ENCODE measurements at regions not wholly inside any gene's neighbourhood (a gene's known extent, or its start where the extent isn't known, plus 50 kb on each side); places are given as distances from the start of the nearest gene placed in this dataset.

- Histone ChIP-seq H3K4me3 (ENCODE audit: low read length, poor library complexity, severe bottlenecking) (no peak overlapping the region), H3K9me3 (ENCODE audit: insufficient read depth, low read depth, low read length) (no peaks in the 10 kb centered on the region)
Measured at GRCh38 chr5:39772307-39772706, 347.5 kb upstream of the DAB2 start.

GRCh38 chr5:39767916-39768315 is 343.1 kb upstream of the DAB2 start:
- Histone ChIP-seq H3K36me3 (ENCODE audit: insufficient read depth, low read length) (no peaks in the 10 kb centered on the region), H3K79me2 (ENCODE audit: insufficient read depth, low read length) (no peaks in the 10 kb centered on the region), H3K4me1 (ENCODE audit: insufficient read depth, low read length, poor library complexity, severe bottlenecking) (no peaks in the 10 kb centered on the region), H2AFZ (ENCODE audit: low read length) (no peak overlapping the region), H4K20me1 (ENCODE audit: insufficient read depth, low read length, poor library complexity, severe bottlenecking) (no peaks in the 10 kb centered on the region), H3F3A (ENCODE audit: low read depth) (no peaks in the 10 kb centered on the region), H3K9me2 (replicated peaks; ENCODE audit: low read depth, low read length) (no peaks in the 10 kb centered on the region), H3K27me3 (ENCODE audit: insufficient read depth, low read length, poor library complexity, severe bottlenecking) (no peaks in the 10 kb centered on the region), H3K4me2 (ENCODE audit: low read depth, low read length, poor library complexity, severe bottlenecking) (no peak overlapping the region), H3K9me3 (ENCODE audit: insufficient read depth, low read depth, low read length) (no peaks in the 10 kb centered on the region), H3K4me3 (ENCODE audit: low read length, poor library complexity, severe bottlenecking) (no peak overlapping the region), H3K9ac (ENCODE audit: low read depth, low read length, poor library complexity, severe bottlenecking) (no peak overlapping the region)
- TF ChIP-seq CTCF (conservative IDR thresholded peaks at IDR 0.05; ENCODE audit: low read length) = no peak
- no peak for TF ChIP-seq EZH2phosphoT487 (IDR thresholded peaks at IDR 0.05; ENCODE audit: borderline replicate concordance)

More at GRCh38 chr5:39772307-39772706, 347.5 kb upstream of the DAB2 start:
- H3F3A ChIP-seq (ENCODE audit: low read depth) = no peaks in the 10 kb centered on the region
- no peaks in the 10 kb centered on the region for H3K79me2 ChIP-seq (ENCODE audit: insufficient read depth, low read length)
- no peak overlapping the region for H3K9ac ChIP-seq (ENCODE audit: low read depth, low read length, poor library complexity, severe bottlenecking)
- H4K20me1 ChIP-seq (ENCODE audit: insufficient read depth, low read length, poor library complexity, severe bottlenecking) = no peaks in the 10 kb centered on the region
- H3K27me3 ChIP-seq (ENCODE audit: insufficient read depth, low read length, poor library complexity, severe bottlenecking) = no peaks in the 10 kb centered on the region
- H3K4me2 ChIP-seq (ENCODE audit: low read depth, low read length, poor library complexity, severe bottlenecking) = no peak overlapping the region
- no peaks in the 10 kb centered on the region for H3K36me3 ChIP-seq (ENCODE audit: insufficient read depth, low read length)
- no peaks in the 10 kb centered on the region for H3K9me2 ChIP-seq (replicated peaks; ENCODE audit: low read depth, low read length)
- no peak overlapping the region for H2AFZ ChIP-seq (ENCODE audit: low read length)
- TF ChIP-seq CTCF (conservative IDR thresholded peaks at IDR 0.05; ENCODE audit: low read length) (no peak), EZH2phosphoT487 (IDR thresholded peaks at IDR 0.05; ENCODE audit: borderline replicate concordance) (no peak)
- no peaks in the 10 kb centered on the region for H3K4me1 ChIP-seq (ENCODE audit: insufficient read depth, low read length, poor library complexity, severe bottlenecking)

- H4K20me1 ChIP-seq (ENCODE audit: insufficient read depth, low read length, poor library complexity, severe bottlenecking) = no peaks in the 10 kb centered on the region
- H3K36me3 ChIP-seq (ENCODE audit: insufficient read depth, low read length) = no peaks in the 10 kb centered on the region
- H2AFZ ChIP-seq (ENCODE audit: low read length) = no peak overlapping the region
- no peak overlapping the region for H3K9ac ChIP-seq (ENCODE audit: low read depth, low read length, poor library complexity, severe bottlenecking)
- no peak overlapping the region for H3K4me3 ChIP-seq (ENCODE audit: low read length, poor library complexity, severe bottlenecking)
- H3K79me2 ChIP-seq (ENCODE audit: insufficient read depth, low read length) = no peaks in the 10 kb centered on the region
- no peak overlapping the region for H3K4me2 ChIP-seq (ENCODE audit: low read depth, low read length, poor library complexity, severe bottlenecking)
- H3K4me1 ChIP-seq (ENCODE audit: insufficient read depth, low read length, poor library complexity, severe bottlenecking) = no peaks in the 10 kb centered on the region
- no peaks in the 10 kb centered on the region for H3K9me2 ChIP-seq (replicated peaks; ENCODE audit: low read depth, low read length)
- H3F3A ChIP-seq (ENCODE audit: low read depth) = no peaks in the 10 kb centered on the region
- H3K9me3 ChIP-seq (ENCODE audit: insufficient read depth, low read depth, low read length) = no peaks in the 10 kb centered on the region
- H3K27me3 ChIP-seq (ENCODE audit: insufficient read depth, low read length, poor library complexity, severe bottlenecking) = no peaks in the 10 kb centered on the region
- TF ChIP-seq EZH2phosphoT487 (IDR thresholded peaks at IDR 0.05; ENCODE audit: borderline replicate concordance) = no peak
- TF ChIP-seq CTCF (conservative IDR thresholded peaks at IDR 0.05; ENCODE audit: low read length) = no peak
Measured at GRCh38 chr5:39765366-39765765, 340.6 kb upstream of the DAB2 start.

Measured in Loucy (cell line).